ENCODE measurements at regions not wholly inside any gene's neighbourhood (a gene's known extent, or its start where the extent isn't known, plus 50 kb on each side); places are given as distances from the start of the nearest gene placed in this dataset.
"Not testable (repeated sequence)": the region's sequence is repeated elsewhere in the genome, so short reads cannot be mapped to it uniquely, and the experiment has no call there.

GRCh38 chr9:38253200-38253599 is 139.3 kb upstream of the ALDH1B1 start:
- no peak for DNase-seq

- no peak for DNase-seq
Measured at GRCh38 chr9:38251036-38251860, 141.3 kb upstream of the ALDH1B1 start.

- DNase-seq, result no peak
Measured at GRCh38 chr9:38250279-38251035, 142.0 kb upstream of the ALDH1B1 start.

DNA sequence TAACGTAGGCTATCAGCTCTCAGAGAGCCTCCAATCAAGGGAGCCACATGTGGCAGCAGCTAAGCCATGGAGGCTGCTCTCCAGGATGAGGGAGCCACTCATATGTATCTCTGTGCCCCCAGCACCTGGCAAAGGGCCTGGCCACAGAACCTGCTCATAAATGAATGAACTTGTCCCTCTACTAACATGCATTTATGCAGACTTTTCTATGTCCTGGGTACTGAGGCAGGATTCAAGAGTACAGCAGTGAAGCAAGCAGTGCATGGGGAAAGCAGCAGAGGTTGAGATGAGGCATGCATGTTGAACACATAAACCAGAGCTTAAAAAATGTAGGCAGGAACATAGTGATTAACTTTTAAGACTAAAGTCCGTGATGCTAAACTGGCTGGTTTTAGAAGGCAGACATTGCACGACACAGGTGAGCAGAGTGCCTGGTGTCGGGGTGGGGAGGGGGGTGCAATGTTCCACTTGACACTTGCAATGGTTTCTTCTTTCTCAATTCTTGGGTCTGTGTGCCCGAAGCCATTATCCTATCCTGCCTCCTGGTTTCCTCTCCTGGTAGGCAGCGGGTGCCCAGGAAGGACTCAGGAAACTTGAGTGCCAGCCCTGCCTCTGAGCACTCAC is 142.8 kb upstream of the ALDH1B1 start:
- no peak for DNase-seq

- no peak for DNase-seq
Measured at GRCh38 chr9:38249049-38249448, 143.5 kb upstream of the ALDH1B1 start.

DNA sequence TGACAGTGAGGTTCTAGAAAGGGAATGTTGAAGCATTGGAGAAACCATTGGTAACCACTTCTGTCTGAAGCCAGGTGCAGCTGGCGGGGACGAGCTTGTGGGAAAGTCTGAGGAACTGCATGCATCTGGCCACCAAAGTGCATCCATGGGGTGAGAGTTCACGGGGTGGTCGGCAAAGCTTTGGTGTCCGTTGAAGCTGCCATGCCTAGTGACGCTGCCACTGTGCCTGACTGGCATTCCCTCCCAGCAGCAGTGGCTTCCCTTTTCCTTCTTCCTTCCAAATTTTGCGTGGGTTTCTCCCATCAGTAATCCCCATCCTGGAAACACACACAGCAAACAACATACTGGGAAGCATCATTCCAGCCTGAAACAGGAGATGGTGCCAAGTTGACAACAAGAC is 145.7 kb upstream of the ALDH1B1 start:
- no peak for DNase-seq

DNA sequence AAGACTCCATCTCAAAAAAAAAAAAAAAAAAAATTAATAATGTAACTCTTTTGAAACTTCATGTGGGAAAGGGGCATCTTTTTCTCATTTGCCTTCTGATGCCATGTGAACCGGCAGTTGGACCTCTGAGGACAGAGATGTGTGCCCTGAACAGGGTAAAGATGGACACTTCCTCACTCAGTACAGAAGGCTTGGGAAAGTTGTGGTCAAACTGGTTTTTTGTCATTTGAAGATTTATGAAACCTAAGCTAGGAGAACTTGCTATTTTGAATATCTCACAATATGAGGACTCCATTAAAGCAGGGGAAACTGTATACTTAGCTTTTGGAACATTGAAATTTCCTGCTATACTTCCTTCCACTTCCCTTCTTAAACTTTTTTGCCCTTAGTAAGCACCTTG is 147.5 kb upstream of the ALDH1B1 start:
- no peak for DNase-seq

- DNase-seq, result no peak
Measured at GRCh38 chr9:38243993-38244392, 148.5 kb upstream of the ALDH1B1 start.

- not testable (repeated sequence) for DNase-seq
Measured at GRCh38 chr9:38242151-38242550, 150.4 kb upstream of the ALDH1B1 start.

GRCh38 chr9:38240051-38240450 is 152.5 kb upstream of the ALDH1B1 start:
- DNase-seq, result no peak

DNA sequence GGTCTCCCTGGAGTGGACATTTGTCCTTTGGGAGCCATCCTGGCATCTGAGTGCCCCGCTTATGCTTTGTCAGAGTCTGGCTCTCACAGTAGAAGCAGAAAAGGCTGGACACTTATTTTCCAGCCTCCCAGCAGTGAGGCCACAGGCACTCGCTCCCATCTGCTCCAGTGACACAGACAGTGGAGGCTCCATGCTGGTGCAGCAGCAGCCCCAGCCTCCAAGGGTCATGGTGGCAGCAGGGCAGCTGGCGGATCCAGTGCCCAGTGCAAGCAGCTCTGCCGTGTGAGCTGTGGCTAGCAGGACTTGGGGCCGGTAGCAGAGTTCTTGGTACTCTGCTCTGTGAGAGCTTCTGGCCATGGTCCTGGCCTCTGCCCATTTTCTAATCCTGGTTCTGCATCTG is 157.3 kb upstream of the ALDH1B1 start:
- DNase-seq, result no peak

DNA sequence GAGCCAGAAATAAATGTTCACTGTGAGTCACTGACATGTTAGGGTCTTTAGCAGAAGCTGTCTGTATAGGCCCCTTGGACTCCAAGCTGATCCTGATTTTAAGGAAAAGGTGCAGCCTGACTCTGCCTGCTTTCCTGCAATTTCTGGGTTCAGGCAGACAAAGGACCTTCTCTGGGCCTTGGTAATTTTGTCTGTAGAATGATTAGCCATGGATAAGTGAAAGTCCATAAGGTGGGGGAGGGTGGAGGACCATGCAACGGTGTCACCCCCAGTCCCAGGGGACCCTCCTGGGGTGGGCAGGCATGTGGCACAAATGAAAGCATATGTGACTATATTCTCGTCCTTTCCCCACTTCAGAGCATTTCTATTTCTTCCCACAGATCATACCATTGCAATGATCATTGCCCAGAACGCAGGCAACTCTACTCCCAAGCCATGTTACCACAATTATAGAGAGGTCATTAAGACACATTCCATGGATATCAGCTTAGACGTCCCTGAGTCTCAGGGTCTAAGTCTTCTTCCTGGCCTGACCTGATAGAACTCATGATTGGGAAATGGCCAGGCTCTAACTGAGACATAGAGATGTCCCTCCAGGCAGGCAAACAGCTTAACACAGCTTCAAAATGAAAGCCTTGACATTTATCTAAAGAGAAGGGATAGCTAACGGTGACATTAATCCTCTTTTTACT is 157.9 kb upstream of the ALDH1B1 start:
- DNase-seq, result no peak

- no peak for DNase-seq
Measured at GRCh38 chr9:38233796-38234355, 158.6 kb upstream of the ALDH1B1 start.

DNA sequence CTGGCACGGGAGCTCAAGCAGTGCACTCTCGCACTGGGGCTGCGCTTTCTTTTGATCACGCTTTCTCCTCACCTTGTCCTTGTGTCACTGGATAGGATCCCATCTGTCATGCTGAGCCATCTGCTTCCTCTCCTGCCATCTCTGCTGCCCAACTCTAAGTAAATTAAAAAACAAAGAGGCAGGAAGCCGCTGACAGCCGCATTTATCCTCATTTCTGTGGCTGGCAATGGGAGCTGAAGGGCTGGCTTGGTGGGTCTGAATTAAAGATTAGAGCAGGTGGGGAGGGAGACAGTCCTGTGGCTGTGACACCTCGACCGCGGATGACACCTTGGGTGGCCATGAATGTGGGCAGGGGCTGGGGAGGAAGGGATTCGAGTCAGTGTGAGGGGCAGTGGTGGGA is 159.2 kb upstream of the ALDH1B1 start:
- no peak for DNase-seq

- DNase-seq, result no peak
Measured at GRCh38 chr9:38232895-38233294, 159.6 kb upstream of the ALDH1B1 start.

DNA sequence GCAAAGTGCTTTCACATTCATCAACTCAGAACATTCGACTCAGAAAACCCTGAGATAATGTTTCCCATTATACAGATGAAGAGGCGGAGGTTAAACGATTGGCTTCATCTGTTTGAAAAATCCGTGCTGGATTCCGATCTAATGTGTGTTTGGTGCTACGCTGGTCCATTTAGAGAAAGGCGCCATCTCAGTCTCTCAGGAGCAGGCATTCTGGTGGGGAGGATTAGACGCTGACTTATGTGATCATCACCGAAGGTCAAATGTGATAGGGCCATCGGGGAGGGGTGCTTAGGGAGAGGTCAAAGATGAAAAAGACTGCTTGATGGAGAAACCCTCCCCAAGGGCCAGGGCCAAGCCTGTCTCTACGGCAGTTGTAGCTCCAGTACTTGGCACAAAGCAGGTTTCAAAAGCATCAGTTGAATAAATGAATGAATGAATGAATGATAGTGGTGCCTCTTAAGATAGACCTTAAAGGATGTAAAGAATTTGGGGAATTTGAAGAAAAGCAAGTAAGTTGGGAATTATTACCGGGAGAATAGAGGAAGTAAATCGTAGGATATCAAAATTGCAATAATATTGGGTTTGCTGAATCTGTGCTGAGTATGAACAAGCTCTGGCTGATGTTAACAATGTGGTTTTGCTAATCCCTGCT is 160.6 kb upstream of the SHB start:
- no peak for DNase-seq

DNA sequence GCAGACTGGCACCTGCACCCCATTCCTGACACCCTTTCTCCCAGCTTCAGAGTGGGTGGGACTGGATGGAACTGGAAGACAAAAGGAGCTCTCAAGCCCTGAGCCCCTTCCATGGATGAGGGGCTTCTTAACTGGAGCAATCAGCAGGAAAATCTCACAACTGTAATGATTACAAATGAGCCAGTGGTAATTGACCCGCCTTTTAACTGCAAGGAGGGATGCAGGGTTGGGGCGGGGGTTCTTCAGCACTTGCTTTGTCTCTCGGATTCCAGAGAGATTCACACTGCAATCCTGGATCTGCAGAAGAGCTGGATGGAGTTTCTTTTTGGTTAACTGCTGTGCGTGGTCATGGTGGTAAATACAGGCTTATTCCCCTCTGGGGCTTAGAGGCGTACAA is 160.1 kb upstream of the SHB start:
- no peak for DNase-seq

- no peak for DNase-seq
Measured at GRCh38 chr9:38228331-38229103, 159.5 kb upstream of the SHB start.

GRCh38 chr9:38227656-38228055 is 158.6 kb upstream of the SHB start:
- no peak for DNase-seq

DNA sequence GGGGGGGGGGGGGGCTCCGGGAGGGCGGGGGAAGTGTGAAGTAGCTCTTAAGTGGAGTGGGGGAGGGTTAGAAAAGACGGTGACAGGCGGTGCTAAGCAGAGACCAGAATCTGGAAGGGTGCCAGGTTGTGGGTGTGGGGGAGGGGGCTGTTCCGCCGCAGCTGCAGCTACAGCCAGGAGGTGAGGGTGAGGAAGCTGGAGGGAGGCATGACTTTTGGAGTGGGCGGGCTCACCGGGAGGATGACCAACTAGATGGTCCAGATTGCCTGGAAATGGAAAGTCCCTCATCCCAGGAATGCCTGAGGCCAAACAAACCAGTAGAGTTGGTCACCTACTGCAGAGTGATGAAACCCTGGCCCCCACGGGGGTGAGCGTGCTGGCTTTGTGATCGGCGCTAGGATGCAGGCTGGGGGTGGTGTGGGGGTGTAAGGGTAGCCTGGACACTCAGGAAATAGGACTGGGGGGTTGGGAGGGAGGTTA is 158.1 kb upstream of the SHB start:
- DNase-seq, result no peak

- DNase-seq, result no peak
Measured at GRCh38 chr9:38226491-38226951, 157.5 kb upstream of the SHB start.
